ENCODE measurements at regions not wholly inside any gene's neighbourhood (a gene's known extent, or its start where the extent isn't known, plus 50 kb on each side); places are given as distances from the start of the nearest gene placed in this dataset.
"Not testable (repeated sequence)": the region's sequence is repeated elsewhere in the genome, so short reads cannot be mapped to it uniquely, and the experiment has no call there.

DNA sequence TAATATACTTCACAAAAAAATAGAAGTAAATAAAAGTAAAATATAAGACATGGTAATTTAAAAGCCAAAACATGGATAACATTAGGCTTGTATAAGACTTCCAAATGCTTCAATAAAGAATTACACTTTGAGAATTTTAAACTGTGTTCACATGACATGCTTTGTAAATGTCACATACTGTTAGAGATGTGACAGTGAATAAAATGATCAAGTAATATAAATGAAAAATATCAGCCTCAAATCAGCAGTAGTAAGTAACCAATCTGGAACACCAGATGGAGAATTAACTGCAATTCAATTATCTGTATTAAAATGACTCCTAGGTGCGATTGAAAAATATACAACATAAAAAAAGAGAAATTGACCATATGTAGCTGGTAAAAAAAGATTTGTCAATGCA lies 1260.8 kb downstream of the BRINP3 start:
- no peaks in the 10 kb centered on the region for H3K9me3 ChIP-seq (ENCODE audit: insufficient read depth, low read length)
- H3K4me3 ChIP-seq (ENCODE audit: low read length) = no peak overlapping the region
- H3K9ac ChIP-seq (ENCODE audit: low read length) = no peak overlapping the region
- H3K4me2 ChIP-seq (ENCODE audit: low read length) = no peak overlapping the region
- H2AFZ ChIP-seq (ENCODE audit: low read depth, low read length) = no peak overlapping the region
- TF ChIP-seq EZH2phosphoT487 (IDR thresholded peaks at IDR 0.05; ENCODE audit: low read depth) = no peak
- TF ChIP-seq CTCF (IDR thresholded peaks at IDR 0.05; ENCODE audit: low read depth, low read length) = no peak
- no peaks in the 10 kb centered on the region for H3K79me2 ChIP-seq (ENCODE audit: low read length)
- H3K27ac ChIP-seq (ENCODE audit: low read length) = no peak overlapping the region
- H4K20me1 ChIP-seq (ENCODE audit: insufficient read depth, low read length) = no peaks in the 10 kb centered on the region
- H3K4me1 ChIP-seq (ENCODE audit: low read length) = no peaks in the 10 kb centered on the region
- H3K36me3 ChIP-seq (replicated peaks; ENCODE audit: low read depth, low read length) = no peaks in the 10 kb centered on the region
- no peaks in the 10 kb centered on the region for H3K27me3 ChIP-seq (ENCODE audit: low read depth, low read length)

GRCh38 chr1:189217646-189218045 lies 1260.0 kb downstream of the BRINP3 start:
- H4K20me1 ChIP-seq (ENCODE audit: insufficient read depth, low read length) = no peaks in the 10 kb centered on the region
- H3K9ac ChIP-seq (ENCODE audit: low read length) = no peak overlapping the region
- no peak overlapping the region for H3K27ac ChIP-seq (ENCODE audit: low read length)
- no peaks in the 10 kb centered on the region for H3K36me3 ChIP-seq (replicated peaks; ENCODE audit: low read depth, low read length)
- no peaks in the 10 kb centered on the region for H3K79me2 ChIP-seq (ENCODE audit: low read length)
- no peak overlapping the region for H3K4me2 ChIP-seq (ENCODE audit: low read length)
- H3K9me3 ChIP-seq (ENCODE audit: insufficient read depth, low read length) = no peaks in the 10 kb centered on the region
- TF ChIP-seq EZH2phosphoT487 (IDR thresholded peaks at IDR 0.05; ENCODE audit: low read depth) (no peak), CTCF (IDR thresholded peaks at IDR 0.05; ENCODE audit: low read depth, low read length) (no peak)
- no peak overlapping the region for H2AFZ ChIP-seq (ENCODE audit: low read depth, low read length)
- H3K4me1 ChIP-seq (ENCODE audit: low read length) = no peaks in the 10 kb centered on the region
- H3K27me3 ChIP-seq (ENCODE audit: low read depth, low read length) = no peaks in the 10 kb centered on the region
- no peak overlapping the region for H3K4me3 ChIP-seq (ENCODE audit: low read length)

DNA sequence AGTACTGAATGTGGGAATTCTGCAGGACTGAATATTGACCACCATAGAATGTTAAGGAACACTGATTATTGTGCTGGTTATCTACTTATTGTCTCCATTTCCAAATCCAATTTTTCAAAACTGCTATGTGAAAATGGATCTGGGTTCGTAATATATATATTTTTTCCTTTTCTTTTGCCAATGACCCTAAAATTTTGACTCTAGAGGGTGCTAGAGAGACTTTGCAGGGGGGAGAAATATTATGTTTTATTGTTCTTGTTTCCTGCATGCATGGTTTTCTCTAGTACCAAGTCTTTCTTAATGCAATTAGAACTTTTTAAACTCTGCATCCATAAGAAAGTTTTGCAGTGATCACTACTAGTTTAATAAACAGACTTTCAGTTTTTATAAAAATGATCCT lies 1256.9 kb downstream of the BRINP3 start:
- TF ChIP-seq CTCF (IDR thresholded peaks at IDR 0.05; ENCODE audit: low read depth, low read length) = peak; percentile 60
- TF ChIP-seq EZH2phosphoT487 (IDR thresholded peaks at IDR 0.05; ENCODE audit: low read depth) = no peak
- no peak overlapping the region for H3K4me3 ChIP-seq (ENCODE audit: low read length)
- no peak overlapping the region for H3K27ac ChIP-seq (ENCODE audit: low read length)
- H3K4me1 ChIP-seq (ENCODE audit: low read length) = no peaks in the 10 kb centered on the region
- H3K36me3 ChIP-seq (replicated peaks; ENCODE audit: low read depth, low read length) = no peaks in the 10 kb centered on the region
- H4K20me1 ChIP-seq (ENCODE audit: insufficient read depth, low read length) = no peaks in the 10 kb centered on the region
- H3K4me2 ChIP-seq (ENCODE audit: low read length) = peak overlapping the region; percentile 34; the same call in 1 of the 2 replicates
- H3K27me3 ChIP-seq (ENCODE audit: low read depth, low read length) = no peaks in the 10 kb centered on the region
- no peak overlapping the region for H3K9ac ChIP-seq (ENCODE audit: low read length)
- no peak overlapping the region for H2AFZ ChIP-seq (ENCODE audit: low read depth, low read length)
- H3K9me3 ChIP-seq (ENCODE audit: insufficient read depth, low read length) = no peaks in the 10 kb centered on the region
- no peaks in the 10 kb centered on the region for H3K79me2 ChIP-seq (ENCODE audit: low read length)

DNA sequence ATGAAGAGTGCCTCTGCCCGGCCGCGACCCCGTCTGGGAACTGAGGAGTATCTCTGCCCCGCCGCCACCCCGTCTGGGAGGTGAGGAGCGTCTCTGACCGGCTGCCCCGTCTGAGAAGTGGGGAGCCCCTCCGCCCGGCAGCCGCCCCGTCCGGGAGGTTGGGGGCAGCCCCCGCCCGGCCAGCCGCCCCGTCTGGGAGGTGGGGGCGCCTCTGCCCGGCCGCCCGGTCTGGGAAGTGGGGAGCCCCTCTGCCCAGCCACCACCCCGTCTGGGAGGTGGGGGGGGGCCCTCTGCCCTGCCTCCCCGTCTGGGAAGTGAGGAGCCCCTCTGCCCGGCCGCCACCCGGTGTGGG lies 1251.9 kb downstream of the BRINP3 start:
- not testable (repeated sequence) for H3K27me3 ChIP-seq (ENCODE audit: low read depth, low read length); H3K79me2 ChIP-seq (ENCODE audit: low read length); H3K9me3 ChIP-seq (ENCODE audit: insufficient read depth, low read length); H3K4me1 ChIP-seq (ENCODE audit: low read length); H3K4me3 ChIP-seq (ENCODE audit: low read length); H3K27ac ChIP-seq (ENCODE audit: low read length); H4K20me1 ChIP-seq (ENCODE audit: insufficient read depth, low read length); H3K4me2 ChIP-seq (ENCODE audit: low read length); H3K9ac ChIP-seq (ENCODE audit: low read length); H3K36me3 ChIP-seq (replicated peaks; ENCODE audit: low read depth, low read length); H2AFZ ChIP-seq (ENCODE audit: low read depth, low read length)

- H3K4me3 ChIP-seq (ENCODE audit: low read length) = no peak overlapping the region
- no peaks in the 10 kb centered on the region for H3K36me3 ChIP-seq (replicated peaks; ENCODE audit: low read depth, low read length)
- H3K9ac ChIP-seq (ENCODE audit: low read length) = no peak overlapping the region
- TF ChIP-seq EZH2phosphoT487 (IDR thresholded peaks at IDR 0.05; ENCODE audit: low read depth) (no peak), CTCF (IDR thresholded peaks at IDR 0.05; ENCODE audit: low read depth, low read length) (no peak)
- H3K4me1 ChIP-seq (ENCODE audit: low read length) = no peaks in the 10 kb centered on the region
- no peak overlapping the region for H2AFZ ChIP-seq (ENCODE audit: low read depth, low read length)
- H3K4me2 ChIP-seq (ENCODE audit: low read length) = no peak overlapping the region
- no peaks in the 10 kb centered on the region for H3K79me2 ChIP-seq (ENCODE audit: low read length)
- H3K9me3 ChIP-seq (ENCODE audit: insufficient read depth, low read length) = no peaks in the 10 kb centered on the region
- H3K27me3 ChIP-seq (ENCODE audit: low read depth, low read length) = no peaks in the 10 kb centered on the region
- H3K27ac ChIP-seq (ENCODE audit: low read length) = no peak overlapping the region
- no peaks in the 10 kb centered on the region for H4K20me1 ChIP-seq (ENCODE audit: insufficient read depth, low read length)
Measured at GRCh38 chr1:189226779-189227178, 1250.9 kb downstream of the BRINP3 start.

All from OCI-LY3 (cell line).